ENCODE measurements at regions not wholly inside any gene's neighbourhood (a gene's known extent, or its start where the extent isn't known, plus 50 kb on each side); places are given as distances from the start of the nearest gene placed in this dataset.
A peak's percentile ranks its signal among the peaks of the same experiment; 100 is the strongest.
"Not testable (repeated sequence)": the region's sequence is repeated elsewhere in the genome, so short reads cannot be mapped to it uniquely, and the experiment has no call there.

DNA sequence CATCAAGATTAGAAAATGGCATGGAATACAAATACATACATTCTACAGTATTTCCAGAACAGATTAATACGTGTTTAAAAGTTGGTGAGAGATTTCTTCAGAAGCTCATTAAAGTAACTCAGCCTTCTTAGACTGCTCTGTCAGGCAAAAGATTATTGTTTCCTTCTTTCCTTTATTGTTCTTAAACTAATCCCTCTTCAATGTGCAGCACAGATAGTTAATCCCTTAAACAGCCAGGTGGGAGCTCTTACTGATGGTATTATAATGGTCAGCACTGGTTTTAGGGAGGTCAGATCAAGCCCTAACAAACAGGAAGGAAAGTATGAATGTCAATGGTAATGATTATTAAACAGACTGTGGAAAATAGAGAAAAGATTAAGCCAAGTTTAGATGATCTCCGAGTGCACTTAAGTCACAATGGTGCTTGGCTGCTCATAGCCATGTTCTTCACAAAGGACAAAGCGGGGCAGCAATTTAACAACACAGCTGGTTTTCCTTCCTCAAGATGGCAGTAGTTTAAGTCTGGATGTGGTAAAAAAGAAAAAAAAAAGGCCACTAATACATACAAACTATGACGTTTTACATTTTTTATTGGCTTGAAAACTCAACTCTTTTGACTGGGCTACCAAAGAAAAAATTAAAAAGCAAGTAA lies 992.6 kb downstream of the PCDH9 start:
- no peak for DNase-seq (ENCODE audit: low spot score)

DNA sequence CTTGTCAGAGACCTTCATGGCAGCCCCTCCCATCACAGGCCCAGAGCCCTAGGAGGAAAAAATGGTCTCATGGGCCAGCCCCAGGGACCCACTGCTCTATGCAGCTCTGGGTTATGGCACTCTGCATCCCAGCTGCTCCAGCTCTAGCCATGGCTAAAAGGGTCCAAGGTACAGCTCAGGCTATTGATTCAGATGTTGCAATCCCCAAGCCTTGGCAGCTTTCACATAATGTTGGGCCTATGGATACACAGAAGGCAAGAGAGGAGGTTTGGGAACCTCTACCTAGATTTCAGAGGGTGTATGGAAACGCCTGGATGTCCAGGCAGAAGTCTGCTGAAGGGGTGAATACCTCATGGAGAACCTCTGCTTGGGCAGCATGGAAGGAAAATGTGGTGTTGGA lies 996.0 kb downstream of the PCDH9 start:
- no peak for DNase-seq (ENCODE audit: low spot score)

DNA sequence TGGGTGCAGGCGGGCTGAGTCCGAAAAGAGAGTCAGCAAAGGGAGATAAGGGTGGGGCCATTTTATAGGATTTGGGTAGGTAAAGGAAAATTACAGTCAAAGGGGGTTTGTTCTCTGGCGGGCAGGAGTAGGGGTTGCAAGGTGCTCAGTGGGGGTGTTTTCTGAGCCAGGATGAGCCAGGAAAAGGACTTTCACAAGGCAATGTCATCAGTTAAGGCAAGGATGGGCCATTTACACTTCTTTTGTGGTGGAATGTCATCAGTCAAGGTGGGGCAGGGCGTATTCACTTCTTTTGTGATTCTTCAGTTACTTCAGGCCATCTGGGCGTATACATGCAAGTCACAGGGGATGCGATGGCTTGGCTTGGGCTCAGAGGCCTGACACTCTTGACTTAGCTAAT lies 998.2 kb downstream of the PCDH9 start:
- DNase-seq (ENCODE audit: low spot score), result not testable (repeated sequence)

DNA sequence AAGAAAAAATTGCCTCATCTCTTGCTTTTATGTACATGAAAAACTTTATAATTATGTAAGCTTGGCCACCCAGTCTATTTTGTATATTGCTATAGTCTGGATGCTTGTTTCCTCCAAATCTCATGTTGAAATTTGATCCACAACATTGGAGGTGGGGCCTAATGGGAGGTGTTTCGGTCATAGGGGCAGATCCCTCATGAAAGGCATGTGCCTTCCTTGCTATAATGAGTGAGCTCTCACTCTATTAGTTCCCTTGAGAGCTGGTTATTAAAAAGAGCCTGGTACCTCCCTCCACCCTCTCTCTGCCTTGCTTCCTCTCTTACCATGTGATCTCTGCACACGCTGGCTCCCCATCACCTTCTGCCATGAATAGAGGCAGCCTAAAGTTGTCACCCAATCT lies 1005.1 kb downstream of the PCDH9 start:
- no peak for DNase-seq (ENCODE audit: low spot score)

DNA sequence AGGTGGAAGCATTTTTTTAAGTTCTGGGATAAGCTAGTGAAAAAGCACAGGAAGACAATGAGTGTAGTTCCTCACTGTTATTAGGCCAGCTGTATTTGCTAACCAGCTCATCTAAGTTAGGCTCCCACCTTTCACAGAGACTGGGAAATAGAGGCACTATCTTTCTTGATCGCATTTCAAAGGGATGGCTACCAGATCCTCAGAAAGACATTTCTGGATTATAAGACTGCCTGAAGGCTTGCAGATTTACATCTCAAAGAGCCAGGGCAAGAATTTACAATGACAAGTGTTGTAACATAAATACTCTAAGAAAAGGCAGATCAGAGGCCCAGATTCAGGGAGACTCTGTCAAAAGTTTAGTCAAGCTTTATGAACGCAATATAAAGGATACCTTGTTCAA lies 1005.5 kb downstream of the PCDH9 start:
- DNase-seq (ENCODE audit: low spot score), result peak; percentile 35

DNA sequence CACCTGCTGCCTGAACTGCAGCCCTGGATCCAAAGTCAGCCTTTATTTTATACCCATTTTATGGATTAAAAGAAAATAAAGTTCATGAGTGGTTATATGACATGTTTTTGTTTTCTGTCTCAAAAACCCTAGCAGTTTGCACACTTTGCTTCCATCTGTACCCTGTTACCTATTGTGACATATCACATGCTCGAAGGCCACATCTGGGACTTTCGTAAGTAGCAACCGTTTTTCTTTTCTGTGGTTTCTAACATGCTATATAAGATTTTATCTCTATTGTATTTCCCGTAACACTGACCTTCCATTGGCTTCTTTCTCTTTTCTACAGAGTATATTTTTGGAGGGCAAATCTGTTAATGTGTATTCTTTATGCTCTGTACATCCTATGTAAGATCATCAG lies 1007.2 kb downstream of the PCDH9 start:
- no peak for DNase-seq (ENCODE audit: low spot score)

DNA sequence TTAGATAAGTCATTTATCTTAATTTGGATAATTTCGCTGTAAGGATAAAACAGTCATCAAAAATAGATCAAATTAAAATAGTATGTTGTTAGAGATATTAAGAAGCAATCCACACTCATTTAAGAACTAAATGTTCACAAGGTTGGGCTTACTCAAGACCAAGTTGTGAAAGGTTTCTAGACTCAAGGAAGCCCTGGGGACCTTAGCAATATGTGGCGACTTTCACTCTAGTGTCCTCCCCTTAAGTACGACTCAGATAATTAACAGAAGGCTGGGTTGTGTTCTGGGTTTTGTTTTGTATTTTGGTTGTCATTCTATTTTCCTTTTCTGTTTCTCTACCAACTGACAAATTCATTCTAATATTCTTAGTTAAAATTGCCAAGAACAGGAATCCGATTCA lies 1008.0 kb downstream of the PCDH9 start:
- DNase-seq (ENCODE audit: low spot score), result no peak

DNA sequence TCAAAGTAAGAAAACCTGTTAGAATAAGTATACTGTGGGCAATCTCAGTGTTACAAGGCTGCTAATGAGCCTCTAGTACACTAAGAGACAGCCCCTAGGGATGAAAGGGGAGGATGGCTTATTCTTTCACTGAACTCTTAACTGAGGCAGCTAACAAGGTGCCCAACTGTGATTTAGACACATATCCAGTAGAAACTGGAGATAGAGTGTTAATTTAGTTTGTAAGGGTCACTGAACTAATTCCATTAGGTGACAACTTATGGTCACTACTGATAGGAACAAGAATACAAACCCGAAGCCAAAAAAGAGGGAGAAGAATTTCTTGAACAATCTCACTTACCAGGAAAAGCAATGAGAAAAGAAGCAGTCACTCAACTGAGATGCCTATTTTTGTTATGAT lies 1010.6 kb downstream of the PCDH9 start:
- DNase-seq (ENCODE audit: low spot score), result no peak

DNA sequence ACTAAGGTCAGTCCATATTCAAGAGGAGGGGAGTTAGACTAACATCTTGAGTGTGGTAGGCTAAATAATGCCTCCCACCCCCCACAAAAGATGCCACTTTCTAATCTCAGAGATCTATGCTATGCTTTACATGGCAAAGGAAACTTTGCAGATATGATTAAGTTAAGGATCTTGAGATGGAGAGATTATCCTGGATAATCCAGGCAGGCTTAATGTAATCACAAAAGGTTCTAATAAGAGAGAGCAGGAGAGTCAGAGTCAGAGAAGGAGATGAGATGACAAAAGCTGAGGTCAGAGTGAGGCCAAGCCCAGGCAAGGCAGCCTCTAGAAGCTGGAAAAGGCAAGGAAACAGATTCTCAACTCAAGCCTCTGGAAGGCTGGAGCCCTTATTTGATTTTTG lies 1011.6 kb downstream of the PCDH9 start:
- DNase-seq (ENCODE audit: low spot score), result no peak

DNA sequence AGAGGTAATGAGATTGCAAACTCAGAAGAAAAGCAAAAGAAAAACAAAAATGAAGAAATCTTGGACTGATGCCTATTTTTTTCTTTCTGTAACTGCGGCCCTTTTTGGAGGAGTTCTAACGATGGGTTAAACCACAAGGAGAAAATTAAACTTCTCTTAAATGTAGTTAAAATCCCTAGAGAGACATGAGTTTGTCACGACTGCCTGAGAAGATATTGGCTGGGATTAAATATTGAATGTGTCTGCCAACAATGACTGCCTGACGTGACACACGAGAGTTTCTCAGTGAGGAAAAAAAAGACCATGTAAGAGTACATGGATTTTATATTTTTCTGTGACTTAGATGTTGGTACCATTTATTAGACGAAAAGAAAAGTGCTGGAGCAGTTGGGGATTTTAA lies 1013.4 kb downstream of the PCDH9 start:
- no peak for DNase-seq (ENCODE audit: low spot score)

DNA sequence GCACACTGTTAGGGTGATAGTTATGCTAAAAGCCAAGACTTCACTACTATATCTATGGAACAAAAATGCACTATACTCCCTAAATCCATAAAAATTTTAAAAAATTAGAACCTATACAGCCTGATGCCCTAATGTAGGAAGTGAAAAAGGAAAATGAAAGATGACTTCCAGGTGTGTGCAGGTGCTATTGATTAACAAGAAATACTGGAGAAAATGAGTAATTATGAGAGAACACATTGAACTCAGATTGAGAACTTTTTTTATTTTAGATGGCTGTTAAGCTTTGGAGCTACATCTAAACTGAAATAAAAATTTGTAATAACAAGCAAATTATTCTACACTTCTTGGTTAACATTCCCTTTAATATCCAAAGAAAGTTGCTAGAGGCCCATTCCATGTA lies 1015.7 kb downstream of the PCDH9 start:
- DNase-seq (ENCODE audit: low spot score), result no peak

DNA sequence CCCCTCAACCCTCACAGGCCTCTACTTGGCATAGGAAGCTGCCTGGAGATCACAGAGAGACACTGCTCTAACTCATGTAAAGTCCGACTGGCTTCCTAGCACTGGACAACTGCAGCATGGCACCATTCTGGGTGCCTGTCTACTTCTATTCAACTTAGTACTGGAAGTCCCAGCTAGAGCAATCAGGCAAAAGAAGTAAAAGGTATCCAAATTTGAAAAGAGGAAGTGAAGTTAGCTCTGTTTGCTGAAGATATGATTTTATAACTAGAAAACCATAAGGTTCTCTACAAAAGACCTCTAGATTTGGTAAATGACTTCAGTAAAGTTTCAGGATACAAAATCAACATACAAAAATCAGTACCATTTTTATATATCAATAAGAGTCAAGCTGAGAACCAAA lies 1017.6 kb downstream of the PCDH9 start:
- no peak for DNase-seq (ENCODE audit: low spot score)

DNA sequence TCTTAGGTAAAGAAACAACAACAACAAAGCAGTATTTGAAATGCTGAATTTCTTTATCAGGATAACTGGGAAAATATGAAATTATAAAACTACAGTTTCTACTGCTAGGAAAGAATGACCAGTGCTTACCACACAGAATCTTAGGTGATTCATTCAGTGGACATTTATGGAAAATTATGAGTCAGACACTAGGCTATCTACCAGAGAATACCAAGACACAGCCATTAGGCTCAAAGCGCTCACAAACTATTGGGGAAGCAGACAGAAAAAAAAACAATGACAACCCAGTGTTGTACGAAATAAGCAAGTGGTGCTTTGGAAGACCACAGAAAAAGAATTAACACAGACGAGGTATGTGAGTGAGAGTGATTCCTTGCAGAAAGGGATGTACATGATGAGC lies 1019.5 kb downstream of the PCDH9 start:
- DNase-seq (ENCODE audit: low spot score), result no peak

DNA sequence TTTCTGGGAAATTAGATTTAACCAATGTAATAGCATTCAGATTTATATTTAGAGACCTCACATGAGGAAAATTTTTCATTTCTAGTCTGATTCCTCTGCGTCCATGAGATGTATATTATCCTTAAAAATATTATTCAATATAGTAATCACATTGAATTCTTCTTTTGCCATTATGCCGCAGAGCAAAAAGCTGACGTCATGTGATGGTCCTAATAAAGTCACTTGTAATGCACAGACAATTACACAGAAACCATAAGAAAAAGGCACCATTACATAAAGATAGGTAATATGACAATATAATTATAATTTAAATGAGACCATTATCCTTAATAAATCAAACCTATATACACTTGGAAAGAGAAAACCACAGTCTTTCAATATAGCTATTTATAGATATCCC lies 1021.5 kb downstream of the PCDH9 start:
- DNase-seq (ENCODE audit: low spot score), result no peak

DNA sequence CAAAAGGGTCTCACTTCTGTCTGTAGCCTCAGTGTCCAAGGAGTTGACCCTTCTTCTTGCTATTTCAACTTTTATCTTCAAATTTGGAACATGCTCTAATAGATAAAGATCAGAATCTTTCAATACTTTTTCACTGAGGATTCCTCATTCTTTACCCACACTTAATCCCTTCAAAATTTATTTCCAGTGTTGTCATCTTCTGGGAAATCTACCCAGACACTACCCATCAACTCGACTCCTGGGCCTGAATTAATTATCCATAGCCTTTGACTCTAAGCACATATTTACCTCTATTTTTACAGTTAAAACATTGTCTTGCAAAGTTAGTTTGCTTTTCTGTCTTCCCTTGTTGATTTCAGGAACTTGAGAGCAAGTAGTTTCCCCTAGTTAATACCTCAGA lies 1022.5 kb downstream of the PCDH9 start:
- DNase-seq (ENCODE audit: low spot score), result no peak

DNA sequence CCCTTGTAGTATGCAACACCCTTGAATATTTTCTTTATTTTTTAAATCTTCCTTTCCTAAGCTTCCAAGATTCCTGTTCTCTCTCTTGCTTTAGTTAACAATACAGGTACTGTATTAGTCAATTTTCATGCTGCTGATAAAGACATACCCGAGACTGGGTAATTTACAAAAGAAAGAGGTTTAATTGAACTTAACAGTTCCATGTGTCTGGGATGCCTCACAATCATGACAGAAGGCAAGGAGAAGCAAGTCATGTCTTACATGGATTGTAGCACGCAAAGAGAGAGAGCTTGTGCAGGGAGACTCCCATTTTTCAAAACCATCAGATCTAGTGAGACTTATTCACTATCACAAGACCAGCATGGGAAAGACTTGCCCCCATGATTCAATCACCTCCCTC lies 1024.3 kb downstream of the PCDH9 start:
- DNase-seq (ENCODE audit: low spot score), result no peak

DNA sequence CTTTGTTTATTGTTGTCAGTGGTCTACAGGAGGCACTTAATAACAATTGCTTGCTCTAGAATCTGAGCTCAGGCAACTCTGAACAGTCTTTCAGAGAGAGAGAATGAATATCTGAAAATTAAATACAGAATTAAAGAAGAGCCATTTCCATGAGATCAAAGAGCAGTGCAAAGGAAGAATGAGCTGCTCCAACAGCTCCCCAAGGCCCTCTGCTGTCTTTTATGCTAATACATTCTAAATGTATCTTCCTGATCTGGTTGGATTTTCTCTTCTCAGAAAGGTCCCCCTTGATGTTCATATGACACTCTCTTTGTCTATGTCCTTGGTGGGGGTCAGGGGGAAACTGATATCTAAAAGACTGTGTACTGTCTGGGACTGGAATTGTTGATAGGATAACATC lies 1029.6 kb downstream of the PCDH9 start:
- DNase-seq (ENCODE audit: low spot score), result no peak

DNA sequence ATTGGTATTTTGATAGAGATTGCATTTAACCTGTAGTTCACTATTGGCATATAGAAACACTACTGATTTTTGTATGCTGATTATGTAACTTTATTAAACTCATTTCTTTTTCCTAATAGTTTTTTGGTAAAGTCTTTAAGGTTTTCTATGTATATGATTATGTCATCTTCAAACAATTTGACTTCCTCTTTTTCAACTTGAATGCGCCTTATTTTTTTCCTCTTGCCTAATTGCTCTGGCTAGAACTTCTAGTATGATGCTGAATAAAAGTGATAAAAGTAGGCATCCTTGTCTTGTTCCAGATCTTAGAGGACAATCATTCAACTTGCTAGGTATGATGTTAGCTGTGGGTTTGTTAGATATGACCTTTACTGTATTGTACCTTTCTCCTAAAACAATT lies 1034.9 kb downstream of the PCDH9 start:
- DNase-seq (ENCODE audit: low spot score), result no peak

DNA sequence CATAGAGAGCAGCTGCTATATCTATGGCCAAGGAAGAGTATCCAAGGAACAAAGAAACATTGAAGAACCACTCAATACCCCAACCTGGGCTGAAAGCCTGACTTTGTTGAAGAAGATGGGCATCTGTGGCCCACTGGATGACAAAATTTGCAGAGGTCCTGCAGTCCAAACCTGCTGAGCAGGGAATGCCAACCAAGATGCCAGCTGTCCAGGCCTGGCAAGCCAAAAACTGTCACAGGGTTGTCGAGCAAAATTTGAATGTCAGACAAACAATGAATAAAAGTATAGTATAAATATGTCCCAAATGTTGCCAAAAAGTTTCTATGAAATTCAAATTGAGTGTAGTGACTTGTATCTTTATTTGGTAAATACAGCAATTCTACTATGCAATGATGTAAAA lies 1040.2 kb downstream of the PCDH9 start:
- no peak for DNase-seq (ENCODE audit: low spot score)

DNA sequence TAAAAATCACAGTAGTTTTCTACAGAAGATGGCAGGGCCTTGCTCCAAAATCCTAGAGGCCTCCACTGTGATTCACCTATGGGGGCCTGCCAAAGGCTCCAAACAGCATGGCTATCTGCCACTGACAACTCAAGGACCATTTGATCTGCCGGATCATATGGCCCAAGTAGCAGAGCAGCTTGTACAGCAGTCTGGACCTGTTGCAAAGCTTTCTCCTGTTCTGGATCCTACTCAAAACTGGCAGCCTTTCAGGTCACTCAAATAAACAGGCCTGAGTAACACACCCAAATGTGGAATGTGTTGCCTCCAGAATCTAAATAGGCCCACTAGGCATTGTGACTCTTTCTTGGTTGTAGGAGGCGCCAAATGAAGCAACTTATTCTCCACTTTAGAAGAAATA lies 1049.3 kb downstream of the PCDH9 start:
- DNase-seq (ENCODE audit: low spot score), result no peak

DNA sequence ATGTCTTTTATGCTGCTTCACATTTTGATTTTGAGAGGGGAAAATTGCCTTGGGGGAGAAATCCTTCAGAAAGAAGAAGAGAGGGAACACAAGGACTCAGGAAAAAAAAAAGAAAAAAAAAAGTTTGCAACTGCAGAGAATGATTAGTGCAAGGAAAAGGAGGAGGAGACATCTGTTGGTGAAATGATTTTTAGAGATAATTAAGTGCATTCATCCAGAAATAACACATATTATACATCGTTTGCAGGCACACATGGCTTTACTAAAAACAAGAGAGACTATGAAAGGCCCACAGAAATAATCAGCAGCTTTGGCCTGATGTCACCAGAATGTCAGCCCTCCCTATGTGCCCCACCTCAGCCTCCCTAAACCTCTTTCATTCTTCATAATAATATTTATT lies 1058.2 kb downstream of the PCDH9 start:
- no peak for DNase-seq (ENCODE audit: low spot score)

DNA sequence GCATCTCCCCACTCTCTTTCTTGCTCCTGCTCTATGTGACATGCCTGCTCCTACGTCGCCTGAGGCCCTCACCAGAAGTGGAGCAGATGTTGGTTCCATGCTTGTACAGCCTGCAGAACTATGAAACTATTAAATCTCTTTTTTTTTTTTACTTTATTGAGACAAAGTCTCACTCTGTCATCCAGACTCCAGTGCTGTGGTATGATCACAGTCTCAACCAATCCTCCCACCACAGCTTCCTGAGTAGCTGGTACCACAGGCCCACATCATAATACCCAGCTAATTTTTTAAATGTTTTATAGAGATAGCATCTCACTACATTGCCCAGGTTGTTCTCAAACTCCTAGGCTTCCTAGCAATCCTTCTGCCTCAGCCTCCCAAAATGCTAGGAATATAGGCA lies 1067.7 kb downstream of the PCDH9 start:
- DNase-seq (ENCODE audit: low spot score), result no peak

DNA sequence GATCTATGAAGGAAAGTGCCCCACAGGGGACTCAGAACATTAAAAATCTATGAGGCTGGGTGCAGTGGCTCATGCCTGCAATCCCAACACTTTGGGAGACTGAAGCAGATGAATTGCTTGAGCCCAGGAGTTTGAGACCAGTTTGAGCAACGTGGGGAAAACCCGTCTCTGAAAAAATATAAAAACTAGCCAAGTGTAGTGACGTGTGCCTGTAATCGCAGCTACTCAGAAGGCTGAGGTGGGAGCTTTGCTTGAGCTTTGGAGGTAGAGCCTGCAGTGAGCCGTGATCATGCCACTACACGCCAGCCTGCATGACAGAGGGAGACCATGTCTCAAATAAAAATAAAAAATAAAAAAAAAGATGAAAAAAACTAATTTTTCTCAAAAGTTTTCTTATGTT lies 1070.6 kb downstream of the PCDH9 start:
- no peak for DNase-seq (ENCODE audit: low spot score)

DNA sequence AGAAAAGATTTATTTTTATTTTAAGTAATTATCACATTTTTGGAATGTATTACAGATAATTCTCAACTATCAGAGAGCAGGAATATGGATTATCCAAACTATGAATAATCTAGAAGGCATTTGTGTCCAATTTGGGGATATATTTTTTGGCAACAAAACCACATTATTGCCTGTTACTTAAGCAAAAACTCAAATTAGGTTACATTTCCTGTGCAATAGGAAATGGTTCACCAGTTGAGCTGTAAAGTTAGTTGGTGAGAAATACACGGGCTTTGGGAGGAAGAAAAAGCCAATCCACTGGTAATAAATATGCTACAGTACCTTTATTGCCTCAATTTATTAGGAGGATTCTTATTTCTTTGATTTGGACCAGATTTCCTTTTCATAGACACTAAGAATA lies 1075.2 kb downstream of the PCDH9 start:
- no peak for DNase-seq (ENCODE audit: low spot score)

DNA sequence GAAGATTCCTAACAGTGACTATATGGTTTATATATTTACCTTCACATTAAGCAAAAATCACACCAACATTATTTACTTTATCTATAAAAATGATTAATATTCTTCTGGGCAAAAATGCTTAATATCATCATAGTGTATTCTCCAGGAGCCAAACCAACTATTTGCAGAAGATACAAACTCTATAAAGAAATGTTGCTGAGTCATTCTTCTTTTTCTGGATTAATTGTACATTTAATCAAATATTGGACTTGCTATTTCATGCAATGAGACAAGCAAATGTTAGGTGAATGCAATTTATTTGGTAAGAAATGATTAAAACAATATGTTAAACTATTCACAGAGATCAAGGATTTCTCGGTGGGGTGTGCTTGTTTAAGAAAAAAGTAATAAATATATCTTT lies 1075.8 kb downstream of the PCDH9 start:
- no peak for DNase-seq (ENCODE audit: low spot score)
